Hepatocyte (in vitro differentiated cells): ENCODE measurements at regions not wholly inside any gene's neighbourhood (a gene's known extent, or its start where the extent isn't known, plus 50 kb on each side); places are given as distances from the start of the nearest gene placed in this dataset.

Source experiments
- CTCF ChIP-seq: fragments of 200-600 bp; sonication (generic); IDR thresholded peaks from 2 replicates; pipeline ENCODE4 v1.5.1; 2016; ENCODE audit warnings: antibody characterized with exemption, mild to moderate bottlenecking; ENCODE audit not compliant: poor library complexity
- EZH2phosphoT487 ChIP-seq: fragments of 200-600 bp; sonication (generic); IDR thresholded peaks from one replicate; pipeline ENCODE4 v1.6.1; 2018; ENCODE audit warnings: antibody characterized with exemption, mild to moderate bottlenecking, low read depth, moderate library complexity; ENCODE audit not compliant: unreplicated experiment, severe bottlenecking

- TF ChIP-seq CTCF = no peak
- no peak for TF ChIP-seq EZH2phosphoT487
These were observed 108.7 kb upstream of the MAP3K4 start for GRCh38 chr6:160882791-160883279.
